Neuronal stem cell (in vitro differentiated cells): ENCODE measurements at regions not wholly inside any gene's neighbourhood (a gene's known extent, or its start where the extent isn't known, plus 50 kb on each side); places are given as distances from the start of the nearest gene placed in this dataset.

ENCODE experiments used
- DNase-seq: peaks from one replicate; pipeline ENCODE4 v3.0.0-alpha.2; 2013; ENCODE audit warnings: low spot score
- H2AFZ ChIP-seq: one replicate; pipeline ENCODE4 v1.6.1; 2013; ENCODE audit warnings: mild to moderate bottlenecking, low read length, inconsistent platforms
- H2AK5ac ChIP-seq: 2 replicates; pipeline ENCODE4 v1.6.1; 2013; ENCODE audit warnings: low read depth, mild to moderate bottlenecking, inconsistent platforms, low read length, moderate library complexity, mixed read lengths
- H2BK120ac ChIP-seq: 2 replicates; pipeline ENCODE4 v1.6.1; 2013; ENCODE audit warnings: low read depth, mild to moderate bottlenecking, inconsistent platforms, low read length, moderate library complexity, mixed read lengths
- H2BK12ac ChIP-seq: one replicate; pipeline ENCODE4 v1.6.1; 2013; ENCODE audit warnings: low read length, inconsistent platforms
- H2BK15ac ChIP-seq: 2 replicates; pipeline ENCODE4 v1.6.1; 2013; ENCODE audit warnings: mild to moderate bottlenecking, low read length, inconsistent platforms, mixed read lengths
- H2BK5ac ChIP-seq: one replicate; pipeline ENCODE4 v1.6.1; 2013; ENCODE audit warnings: inconsistent platforms, mild to moderate bottlenecking, low read length, moderate library complexity
- H3K14ac ChIP-seq: one replicate; pipeline ENCODE4 v1.6.1; 2013; ENCODE audit warnings: low read length, inconsistent platforms
- H3K18ac ChIP-seq: 2 replicates; pipeline ENCODE4 v1.6.1; 2013; ENCODE audit warnings: low read length, inconsistent platforms
- H3K23ac ChIP-seq: 2 replicates; pipeline ENCODE4 v1.6.1; 2013; ENCODE audit warnings: low read depth, mild to moderate bottlenecking, mixed read lengths, low read length, inconsistent platforms; ENCODE audit not compliant: poor library complexity
- H3K27ac ChIP-seq: replicated peaks from 3 replicates; pipeline ENCODE4 v1.5.1; 2013; ENCODE audit warnings: low read length, inconsistent platforms
- H3K27me3 ChIP-seq, 3 experiments: 2 replicates each; pipeline ENCODE4 v1.6.1; 2013; ENCODE audit warnings: low read length in 3 of 3, mild to moderate bottlenecking in 2 of 3, inconsistent platforms in 1 of 3, low read depth in 1 of 3, mixed read lengths in 1 of 3, moderate library complexity in 1 of 3; ENCODE audit not compliant: control insufficient read depth in 3 of 3, insufficient read depth in 3 of 3
- H3K36me3 ChIP-seq, 2 donors: replicated peaks in 1 of 2; 2 replicates each; pipeline ENCODE4 v1.6.1; 2013; ENCODE audit warnings: low read length in 2 of 2; ENCODE audit not compliant: control insufficient read depth in 2 of 2, insufficient read depth in 2 of 2
- H3K4ac ChIP-seq: 2 replicates; pipeline ENCODE4 v1.6.1; 2013; ENCODE audit warnings: inconsistent platforms, mild to moderate bottlenecking, low read length, moderate library complexity
- H3K4me1 ChIP-seq, 2 donors: 1 replicate in 1 of 2; 2 replicates in 1 of 2; pipeline ENCODE4 v1.6.1; 2013; ENCODE audit warnings: low read length in 2 of 2, low read depth in 1 of 2; ENCODE audit not compliant: control insufficient read depth in 2 of 2, insufficient read depth in 1 of 2
- H3K4me2 ChIP-seq: one replicate; pipeline ENCODE4 v1.6.1; 2013; ENCODE audit warnings: mild to moderate bottlenecking, low read length, inconsistent platforms; ENCODE audit not compliant: insufficient read depth, poor library complexity, severe bottlenecking
- H3K4me3 ChIP-seq, 2 donors: 2 replicates each; pipeline ENCODE4 v1.5.1; 2013; ENCODE audit warnings: low read length in 2 of 2, mild to moderate bottlenecking in 2 of 2, inconsistent platforms in 1 of 2, moderate library complexity in 1 of 2
- H3K79me1 ChIP-seq: one replicate; pipeline ENCODE4 v1.6.1; 2013; ENCODE audit warnings: low read depth, mild to moderate bottlenecking, inconsistent platforms, low read length, moderate library complexity
- H3K9ac ChIP-seq: one replicate; pipeline ENCODE4 v1.6.1; 2013; ENCODE audit warnings: mild to moderate bottlenecking, low read depth, low read length, inconsistent platforms; ENCODE audit not compliant: poor library complexity
- H3K9me3 ChIP-seq, 2 donors: replicated peaks in 1 of 2; 2 replicates each; pipeline versions ENCODE3 to v1.6.1; 2013; ENCODE audit warnings: low read length in 2 of 2, mild to moderate bottlenecking in 2 of 2, inconsistent platforms in 1 of 2, low read depth in 1 of 2, mixed read lengths in 1 of 2, moderate library complexity in 1 of 2; ENCODE audit not compliant: control insufficient read depth in 2 of 2, insufficient read depth in 1 of 2
- H4K8ac ChIP-seq: one replicate; pipeline ENCODE4 v1.6.1; 2013; ENCODE audit warnings: low read depth, mild to moderate bottlenecking, inconsistent platforms, low read length, moderate library complexity
- H4K91ac ChIP-seq: one replicate; pipeline ENCODE4 v1.6.1; 2013; ENCODE audit warnings: low read length, low read depth, mild to moderate bottlenecking, inconsistent platforms; ENCODE audit not compliant: poor library complexity
- WGBS, 2 donors: extraction: QIAGEN DNeasy Blood & Tissue Kit; methylation state at CpG; one replicate each; pipeline ENCODE4 v1.1.7; 2013; ENCODE audit warnings: missing lambda C conversion rate in 2 of 2, mixed read lengths in 1 of 2; ENCODE audit not compliant: insufficient read length in 2 of 2, insufficient replicate concordance in 1 of 2; ENCODE audit errors: extremely low coverage in 2 of 2; 5-methylcytosine and 5-hydroxymethylcytosine counted together

DNA sequence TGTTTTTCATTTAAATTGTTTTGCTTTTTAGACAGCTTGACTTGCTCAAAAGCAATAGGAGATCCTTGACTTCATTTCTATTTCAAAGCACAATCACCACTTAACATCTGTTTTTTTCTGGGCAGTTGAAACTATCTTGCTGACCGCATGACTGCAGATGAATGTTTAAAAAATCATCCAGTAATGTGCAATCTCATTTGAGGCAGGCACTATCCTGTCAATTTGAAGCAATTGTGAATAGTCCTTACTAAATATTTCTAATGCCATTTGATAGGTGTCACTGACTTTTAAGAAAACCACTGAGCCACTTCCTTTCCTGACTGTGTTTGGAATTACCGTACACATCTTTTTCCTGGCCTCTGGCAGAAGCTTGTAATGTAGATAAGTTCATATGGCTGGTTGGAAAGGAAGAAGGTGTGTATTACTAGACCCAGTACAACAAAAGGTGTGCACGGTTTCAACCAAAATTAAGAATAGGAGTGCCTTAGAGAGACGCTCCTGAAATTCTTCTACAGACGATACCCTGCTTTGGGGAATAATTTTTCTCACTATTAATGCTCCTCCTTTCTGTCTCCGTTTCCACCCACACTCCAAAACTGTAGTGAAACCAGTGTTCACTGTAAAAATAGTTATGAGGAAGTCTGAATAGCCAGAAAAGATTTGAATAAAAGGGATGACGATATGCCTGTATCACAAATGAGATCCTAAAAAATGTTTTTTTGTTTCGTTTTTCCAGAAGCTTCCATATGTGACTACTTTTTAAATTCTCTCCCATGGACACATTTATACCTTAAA is 136.7 kb upstream of the MOCS2 start:
- H2BK5ac ChIP-seq, result no peak overlapping the region
- no peak overlapping the region for H2BK120ac ChIP-seq
- peaks cover 0 to 1% of the 10 kb centered on the region in 2 donors for H3K9me3 ChIP-seq
- H2AK5ac ChIP-seq, result no peak overlapping the region
- no peak overlapping the region for H3K27ac ChIP-seq
- H2AFZ ChIP-seq, result no peak overlapping the region
- peaks cover 0 to 2% (median 0%) of the 10 kb centered on the region in 3 experiments for H3K27me3 ChIP-seq
- H3K18ac ChIP-seq, result no peak overlapping the region
- no peak overlapping the region for H3K4me2 ChIP-seq
- no peak overlapping the region for H4K8ac ChIP-seq
- no peak overlapping the region for H3K23ac ChIP-seq
- no peak overlapping the region for H3K4me3 ChIP-seq
- H3K36me3 ChIP-seq, result no peaks in the 10 kb centered on the region
- no peak overlapping the region for H3K4ac ChIP-seq
- no CpG with 5 or more reads among the region's 8 CpGs for WGBS, 2 donors
- no peak for DNase-seq
- no peak overlapping the region for H2BK15ac ChIP-seq
- H3K14ac ChIP-seq, result no peak overlapping the region
- H3K9ac ChIP-seq, result no peak overlapping the region
- no peaks in the 10 kb centered on the region for H3K4me1 ChIP-seq
- H2BK12ac ChIP-seq, result no peak overlapping the region
- no peak overlapping the region for H4K91ac ChIP-seq
- no peaks in the 10 kb centered on the region for H3K79me1 ChIP-seq

DNA sequence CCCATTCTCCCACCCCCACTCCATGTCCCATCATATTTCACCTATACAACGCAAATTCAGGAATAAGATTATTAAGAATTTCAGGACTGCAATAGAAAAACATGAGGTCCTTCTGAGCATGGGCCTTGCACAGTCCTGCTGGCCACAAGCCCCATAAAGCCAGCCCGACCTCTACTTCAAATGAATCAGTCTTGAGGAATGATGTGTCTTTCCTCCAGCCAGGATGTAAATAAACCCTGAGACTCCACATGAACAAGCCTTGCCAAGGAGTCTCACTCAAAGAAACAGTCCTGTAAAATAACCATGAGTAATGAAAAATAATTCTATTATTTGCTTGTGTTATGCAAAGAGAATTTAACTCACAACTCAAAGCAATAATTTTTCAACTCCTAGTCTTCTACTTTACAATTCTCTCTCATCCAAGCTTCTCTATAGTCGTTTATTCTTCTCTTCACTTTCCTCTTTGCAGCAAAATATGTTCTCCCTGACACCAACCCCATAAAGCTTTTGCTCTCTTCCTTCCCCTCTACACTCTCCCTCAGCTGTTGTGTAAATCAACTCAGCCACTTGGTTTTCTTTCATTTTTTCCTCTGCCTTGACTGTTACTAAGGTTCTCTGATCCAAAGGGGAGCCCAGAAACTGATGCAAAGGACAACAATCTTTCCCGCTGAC is 140.1 kb upstream of the MOCS2 start:
- Histone ChIP-seq H3K79me1 (no peaks in the 10 kb centered on the region), H4K91ac (no peak overlapping the region), H3K27ac (no peak overlapping the region)

DNA sequence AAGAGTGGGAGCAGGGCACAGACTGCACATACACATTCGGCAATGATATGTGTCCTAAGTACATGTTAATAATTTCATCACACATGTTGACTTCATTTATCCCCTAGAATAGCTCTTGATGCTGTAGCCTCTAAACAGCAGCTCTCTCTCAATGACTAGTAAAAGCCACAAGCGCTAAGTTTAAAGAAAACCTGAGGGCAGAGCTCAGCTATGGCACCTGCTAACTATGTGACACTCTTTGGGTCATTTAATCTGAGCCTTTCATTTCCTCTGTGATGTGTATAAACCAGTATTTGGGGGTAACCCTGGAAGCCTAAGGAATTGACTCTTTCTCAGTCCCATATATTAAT is 140.6 kb upstream of the MOCS2 start:
- no peaks in the 10 kb centered on the region for H3K4me1 ChIP-seq
- no peak overlapping the region for H2BK120ac ChIP-seq
- no peaks in the 10 kb centered on the region for H3K79me1 ChIP-seq
- H2AK5ac ChIP-seq, result no peak overlapping the region
- H3K14ac ChIP-seq, result no peak overlapping the region
- H3K4ac ChIP-seq, result no peak overlapping the region
- no peak overlapping the region for H4K91ac ChIP-seq
- H3K27ac ChIP-seq, result no peak overlapping the region
- H3K36me3 ChIP-seq, result no peaks in the 10 kb centered on the region
- H3K4me3 ChIP-seq, result no peak overlapping the region
- DNase-seq, result no peak
- H3K27me3 ChIP-seq, result peaks cover 0 to 2% (median 0%) of the 10 kb centered on the region in 3 experiments
- H2BK15ac ChIP-seq, result no peak overlapping the region
- no peak overlapping the region for H2BK12ac ChIP-seq
- no peak overlapping the region for H3K9ac ChIP-seq
- no peak overlapping the region for H2BK5ac ChIP-seq
- H4K8ac ChIP-seq, result no peak overlapping the region
- peaks cover 0 to 1% of the 10 kb centered on the region in 2 donors for H3K9me3 ChIP-seq
- no peak overlapping the region for H3K4me2 ChIP-seq
- H3K18ac ChIP-seq, result no peak overlapping the region
- H3K23ac ChIP-seq, result no peak overlapping the region
- WGBS, 2 donors, result no CpG with 5 or more reads among the region's 2 CpGs
- H2AFZ ChIP-seq, result no peak overlapping the region

More for the DNA sequence above, 140.1 kb upstream of the MOCS2 start:
- Histone ChIP-seq H3K4ac (no peak overlapping the region), H2BK15ac (no peak overlapping the region), H2AK5ac (no peak overlapping the region), H3K4me1 (no peaks in the 10 kb centered on the region), H3K9me3 (peaks cover 0 to 1% of the 10 kb centered on the region in 2 donors), H2BK12ac (no peak overlapping the region), H3K23ac (no peak overlapping the region), H3K4me2 (no peak overlapping the region), H2BK120ac (no peak overlapping the region), H4K8ac (no peak overlapping the region), H3K36me3 (no peaks in the 10 kb centered on the region), H3K14ac (no peak overlapping the region), H3K27me3 (peaks cover 0 to 2% (median 0%) of the 10 kb centered on the region in 3 experiments), H3K18ac (no peak overlapping the region), H3K4me3 (no peak overlapping the region), H3K9ac (no peak overlapping the region), H2BK5ac (no peak overlapping the region), H2AFZ (no peak overlapping the region)
- DNase-seq, result no peak
- no CpG with 5 or more reads among the region's 4 CpGs for WGBS, 2 donors

DNA sequence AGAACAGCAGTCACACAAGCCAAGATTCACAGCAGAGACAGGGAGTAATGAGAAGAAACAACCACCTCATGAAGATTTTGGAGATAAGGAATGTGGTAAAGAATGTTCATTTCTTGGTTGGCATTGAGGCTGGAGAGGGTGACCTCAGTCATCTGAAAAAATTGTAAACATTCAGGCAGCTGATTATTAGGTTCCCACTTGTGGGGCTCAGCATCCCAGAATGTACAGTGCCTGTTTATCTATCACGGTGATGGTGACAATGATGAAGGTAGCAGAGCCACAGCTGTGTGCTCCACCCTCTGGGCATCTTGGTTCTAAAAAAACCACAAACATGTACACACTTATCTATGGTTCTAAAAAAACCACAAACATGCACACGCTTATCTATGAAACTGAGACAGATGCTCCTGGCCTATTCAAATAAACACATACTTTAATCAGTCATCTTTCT is 143.9 kb upstream of the MOCS2 start:
- no peak overlapping the region for H3K23ac ChIP-seq
- no peaks in the 10 kb centered on the region for H3K79me1 ChIP-seq
- H2AFZ ChIP-seq, result no peak overlapping the region
- H2AK5ac ChIP-seq, result no peak overlapping the region
- no peak overlapping the region for H3K9ac ChIP-seq
- H2BK120ac ChIP-seq, result no peak overlapping the region
- H3K27ac ChIP-seq, result no peak overlapping the region
- no peaks in the 10 kb centered on the region for H3K36me3 ChIP-seq
- H3K27me3 ChIP-seq, result no peaks in the 10 kb centered on the region
- H2BK15ac ChIP-seq, result no peak overlapping the region
- no peak overlapping the region for H3K14ac ChIP-seq
- no CpG with 5 or more reads among the region's 2 CpGs for WGBS, 2 donors
- no peak overlapping the region for H3K4me3 ChIP-seq
- no peak overlapping the region for H3K4ac ChIP-seq
- no peaks in the 10 kb centered on the region for H3K4me1 ChIP-seq
- H3K9me3 ChIP-seq, result peaks cover 0 to 1% of the 10 kb centered on the region in 2 donors
- no peak overlapping the region for H3K4me2 ChIP-seq
- H3K18ac ChIP-seq, result no peak overlapping the region
- DNase-seq, result no peak
- no peak overlapping the region for H4K91ac ChIP-seq
- H2BK12ac ChIP-seq, result no peak overlapping the region
- H4K8ac ChIP-seq, result no peak overlapping the region
- H2BK5ac ChIP-seq, result no peak overlapping the region
